ENCODE measurements at regions not wholly inside any gene's neighbourhood (a gene's known extent, or its start where the extent isn't known, plus 50 kb on each side); places are given as distances from the start of the nearest gene placed in this dataset.
A peak's percentile ranks its signal among the peaks of the same experiment; 100 is the strongest.

- no peak for DNase-seq
Measured at GRCh38 chr10:31754803-31755624, 173.6 kb downstream of the ARHGAP12 start.

- DNase-seq = no peak
Measured at GRCh38 chr10:31753681-31754080, 174.9 kb downstream of the ARHGAP12 start.

- no peak for DNase-seq
Measured at GRCh38 chr10:31752170-31752569, 176.5 kb downstream of the ARHGAP12 start.

GRCh38 chr10:31751738-31752080, 176.9 kb downstream of the ARHGAP12 start:
- DNase-seq = no peak

- no peak for DNase-seq
Measured at GRCh38 chr10:31751051-31751737, 177.4 kb downstream of the ARHGAP12 start.

- DNase-seq = no peak
Measured at GRCh38 chr10:31749981-31750840, 178.4 kb downstream of the ARHGAP12 start.

GRCh38 chr10:31749301-31749700, 179.3 kb downstream of the ARHGAP12 start:
- no peak for DNase-seq

GRCh38 chr10:31745612-31746376, 182.8 kb downstream of the ARHGAP12 start:
- DNase-seq = peak; percentile 76

- no peak for DNase-seq
Measured at GRCh38 chr10:31744025-31744424, 184.6 kb downstream of the ARHGAP12 start.

GRCh38 chr10:31742255-31742654, 186.4 kb downstream of the ARHGAP12 start:
- DNase-seq = no peak

GRCh38 chr10:31741473-31741872, 187.2 kb downstream of the ARHGAP12 start:
- DNase-seq = no peak

- no peak for DNase-seq
Measured at GRCh38 chr10:31739711-31740110, 188.9 kb downstream of the ARHGAP12 start.

- no peak for DNase-seq
Measured at GRCh38 chr10:31739146-31739545, 189.5 kb downstream of the ARHGAP12 start.

- no peak for DNase-seq
Measured at GRCh38 chr10:31731711-31732110, 196.9 kb downstream of the ARHGAP12 start.

- DNase-seq = no peak
Measured at GRCh38 chr10:31730776-31731175, 197.9 kb downstream of the ARHGAP12 start.

- no peak for DNase-seq
Measured at GRCh38 chr10:31728698-31729224, 199.9 kb downstream of the ARHGAP12 start.

- DNase-seq = no peak
Measured at GRCh38 chr10:31725436-31725835, 203.2 kb downstream of the ARHGAP12 start.

- DNase-seq = no peak
Measured at GRCh38 chr10:31724296-31724695, 204.3 kb downstream of the ARHGAP12 start.

- no peak for DNase-seq
Measured at GRCh38 chr10:31723106-31723750, 205.4 kb downstream of the ARHGAP12 start.

GRCh38 chr10:31721096-31721495, 207.5 kb downstream of the ARHGAP12 start:
- no peak for DNase-seq

GRCh38 chr10:31720546-31720945, 208.1 kb downstream of the ARHGAP12 start:
- no peak for DNase-seq

GRCh38 chr10:31709476-31709875, 219.2 kb downstream of the ARHGAP12 start:
- DNase-seq = no peak
